HepG2 (cell line): ENCODE measurements at regions not wholly inside any gene's neighbourhood (a gene's known extent, or its start where the extent isn't known, plus 50 kb on each side); places are given as distances from the start of the nearest gene placed in this dataset.

Experiments used
- BHLHE40 ChIP-seq: IDR thresholded peaks from 2 replicates; pipeline ENCODE4 v1.6.1; 2011; ENCODE audit warnings: low read length, improper control_type of control experiment
- CEBPG ChIP-seq: IDR thresholded peaks from 2 replicates; pipeline ENCODE4 v1.6.1; 2016
- CERS6 ChIP-seq: sonication (generic); formaldehyde crosslinking; IDR thresholded peaks from 2 replicates; pipeline ENCODE4 v1.5.0; 2020; ENCODE audit warnings: missing genetic modification reagents
- DRAP1 ChIP-seq: IDR thresholded peaks from 2 replicates; pipeline ENCODE4 v1.6.1; 2016; ENCODE audit warnings: missing genetic modification reagents, missing compliant biosample characterization
- HNF1A ChIP-seq, 2 experiments: sonication (generic) in 1 of 2; formaldehyde crosslinking in 1 of 2; IDR thresholded peaks; 2 replicates each; pipeline versions ENCODE4 v1.4.0 to v1.6.1; 2016 to 2020; ENCODE audit warnings: borderline replicate concordance in 1 of 2, low read depth in 1 of 2, mild to moderate bottlenecking in 1 of 2, missing genetic modification reagents in 1 of 2
- KAT7 ChIP-seq: IDR thresholded peaks from 2 replicates; pipeline ENCODE4 v1.6.1; 2018; ENCODE audit warnings: borderline replicate concordance, missing compliant biosample characterization
- MATR3 ChIP-seq: sonication (generic); formaldehyde crosslinking; IDR thresholded peaks from 2 replicates; pipeline ENCODE4 v1.4.0; 2020; ENCODE audit warnings: missing genetic modification reagents
- MTF1 ChIP-seq: sonication (generic); formaldehyde crosslinking; IDR thresholded peaks from 2 replicates; pipeline ENCODE4 v1.5.0; 2020; ENCODE audit warnings: missing genetic modification reagents
- RARG ChIP-seq: sonication (generic); formaldehyde crosslinking; IDR thresholded peaks from 2 replicates; pipeline ENCODE4 v1.4.0; 2020; ENCODE audit warnings: low read depth, mild to moderate bottlenecking, missing genetic modification reagents
- RFX3 ChIP-seq: IDR thresholded peaks from 2 replicates; pipeline ENCODE4 v1.6.1; 2016; ENCODE audit warnings: missing biosample characterization, missing genetic modification reagents
- TMF1 ChIP-seq: sonication (generic); formaldehyde crosslinking; IDR thresholded peaks from 2 replicates; pipeline ENCODE4 v1.8.1; 2022; ENCODE audit warnings: low read depth, missing genetic modification reagents
- ZBTB21 ChIP-seq: sonication (generic); formaldehyde crosslinking; IDR thresholded peaks from 2 replicates; pipeline ENCODE4 v1.4.0; 2020; ENCODE audit warnings: missing genetic modification reagents
- ZC3H13 ChIP-seq: sonication (generic); formaldehyde crosslinking; IDR thresholded peaks from 2 replicates; pipeline ENCODE4 v1.8.1; 2023; ENCODE audit warnings: mild to moderate bottlenecking, missing genetic modification reagents, moderate library complexity
- ZNF280D ChIP-seq: sonication (generic); formaldehyde crosslinking; IDR thresholded peaks from 2 replicates; pipeline ENCODE4 v1.5.1; 2020; ENCODE audit warnings: mild to moderate bottlenecking, missing genetic modification reagents
- ZNF619 ChIP-seq: sonication (generic); formaldehyde crosslinking; IDR thresholded peaks from 2 replicates; pipeline ENCODE4 v1.4.0; 2020; ENCODE audit warnings: mild to moderate bottlenecking, missing genetic modification reagents
- ZNF704 ChIP-seq: sonication (generic); formaldehyde crosslinking; IDR thresholded peaks from 2 replicates; pipeline ENCODE4 v1.8.1; 2023; ENCODE audit warnings: mild to moderate bottlenecking, inconsistent platforms, moderate library complexity, missing genetic modification reagents, borderline replicate concordance

GRCh38 chr12:112599871-112600270, 181.1 kb downstream of the PTPN11 start (continued):
- TF ChIP-seq CERS6 (CRISPR knock-in tag) (no peak), RFX3 (CRISPR knock-in tag) (peak; percentile 21; the same call in 1 of the 2 replicates), ZNF280D (peak; percentile 72), BHLHE40 (no peak), RARG (CRISPR knock-in tag) (no peak), HNF1A (IDR thresholded peaks at IDR 0.05; ENCODE audit: low read depth) (no peak), HNF1A (CRISPR knock-in tag; IDR thresholded peaks at IDR 0.05; ENCODE audit: borderline replicate concordance) (peak; percentile 52; the same call in 1 of the 2 replicates), ZNF619 (CRISPR knock-in tag) (no peak), KAT7 (CRISPR knock-in tag) (no peak), ZC3H13 (CRISPR knock-in tag) (no peak), MTF1 (CRISPR knock-in tag) (no peak), ZBTB21 (CRISPR knock-in tag) (no peak), TMF1 (CRISPR knock-in tag) (no peak), ZNF704 (CRISPR knock-in tag) (no peak), CEBPG (CRISPR knock-in tag) (peak; percentile 97), DRAP1 (no peak; the same call in 1 of the 2 replicates), MATR3 (CRISPR knock-in tag) (no peak)
